Mesenteric fat pad (tissue), 1 donor: ENCODE measurements at regions not wholly inside any gene's neighbourhood (a gene's known extent, or its start where the extent isn't known, plus 50 kb on each side); places are given as distances from the start of the nearest gene placed in this dataset.
"Not testable (repeated sequence)": the region's sequence is repeated elsewhere in the genome, so short reads cannot be mapped to it uniquely, and the experiment has no call there.

Experiments used
- DNase-seq: peaks from one replicate; pipeline ENCODE4 v3.0.0-alpha.2; 2020; ENCODE audit warnings: low spot score
- donor health status: DM: yes; HTN: yes; CAD: no.

DNA sequence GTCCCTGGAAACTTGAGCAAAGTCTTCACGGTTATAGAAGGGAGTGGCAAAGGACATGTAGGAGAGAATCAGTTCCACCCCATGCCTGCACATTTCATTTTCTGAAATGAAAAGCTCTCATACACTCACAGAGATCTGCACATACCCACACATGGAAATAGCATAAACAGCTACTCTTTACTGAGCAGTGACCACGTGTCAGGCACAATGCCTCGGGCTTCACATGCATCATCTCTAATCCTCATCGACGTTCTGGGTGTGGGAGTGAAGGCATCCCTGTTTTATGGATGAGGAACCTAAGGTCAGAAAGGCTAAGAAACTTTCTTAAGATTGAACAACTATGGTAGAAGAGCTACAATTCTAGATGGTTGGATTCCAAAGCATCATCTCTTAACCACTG lies 198.8 kb downstream of the DAD1 start:
- no peak for DNase-seq

DNA sequence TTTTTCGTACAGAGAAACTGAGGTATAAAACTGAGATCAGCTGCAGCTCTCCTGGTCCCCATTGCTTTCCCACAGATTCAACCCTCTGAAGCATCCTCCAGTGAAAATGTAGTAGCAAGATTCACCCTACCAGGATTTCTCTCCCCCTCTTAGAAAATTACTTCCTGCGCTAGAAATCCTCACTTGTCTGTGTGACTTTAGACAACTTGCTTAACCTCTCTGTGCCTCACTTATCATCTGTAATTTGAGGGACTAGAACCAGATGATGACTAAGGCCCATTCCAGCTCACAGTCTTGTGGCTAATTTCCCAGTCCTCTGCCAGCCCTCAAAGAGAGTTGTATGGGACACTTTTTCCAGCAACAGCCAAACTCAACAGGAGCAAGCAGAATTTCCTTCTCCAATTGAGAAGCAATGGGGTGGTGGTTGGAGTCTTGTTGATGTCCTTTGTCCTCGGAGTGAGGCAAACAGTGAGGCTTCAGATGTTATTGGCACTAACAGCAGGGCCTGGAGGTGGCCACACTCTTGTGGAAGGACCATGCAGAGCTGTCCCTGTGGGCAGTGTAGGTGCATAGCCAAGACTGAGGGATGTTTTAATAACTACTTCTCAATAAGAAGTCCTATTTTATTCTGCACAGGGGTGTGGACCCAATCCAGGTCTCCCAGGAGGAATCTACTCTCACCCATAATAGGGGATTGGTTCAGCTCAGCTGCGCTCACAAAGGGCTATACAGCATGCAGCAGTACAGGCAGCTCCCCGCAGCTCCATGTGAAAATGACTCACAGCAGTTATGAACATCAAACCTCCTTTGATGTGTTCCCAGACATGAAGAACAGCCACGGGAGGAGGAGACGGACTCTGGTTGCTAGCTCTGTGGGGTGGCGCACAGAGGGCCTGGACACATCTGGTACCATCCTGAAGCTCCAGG lies 200.1 kb downstream of the DAD1 start:
- DNase-seq = no peak

GRCh38 chr14:22387776-22388241 lies 201.2 kb downstream of the DAD1 start:
- DNase-seq = no peak

DNA sequence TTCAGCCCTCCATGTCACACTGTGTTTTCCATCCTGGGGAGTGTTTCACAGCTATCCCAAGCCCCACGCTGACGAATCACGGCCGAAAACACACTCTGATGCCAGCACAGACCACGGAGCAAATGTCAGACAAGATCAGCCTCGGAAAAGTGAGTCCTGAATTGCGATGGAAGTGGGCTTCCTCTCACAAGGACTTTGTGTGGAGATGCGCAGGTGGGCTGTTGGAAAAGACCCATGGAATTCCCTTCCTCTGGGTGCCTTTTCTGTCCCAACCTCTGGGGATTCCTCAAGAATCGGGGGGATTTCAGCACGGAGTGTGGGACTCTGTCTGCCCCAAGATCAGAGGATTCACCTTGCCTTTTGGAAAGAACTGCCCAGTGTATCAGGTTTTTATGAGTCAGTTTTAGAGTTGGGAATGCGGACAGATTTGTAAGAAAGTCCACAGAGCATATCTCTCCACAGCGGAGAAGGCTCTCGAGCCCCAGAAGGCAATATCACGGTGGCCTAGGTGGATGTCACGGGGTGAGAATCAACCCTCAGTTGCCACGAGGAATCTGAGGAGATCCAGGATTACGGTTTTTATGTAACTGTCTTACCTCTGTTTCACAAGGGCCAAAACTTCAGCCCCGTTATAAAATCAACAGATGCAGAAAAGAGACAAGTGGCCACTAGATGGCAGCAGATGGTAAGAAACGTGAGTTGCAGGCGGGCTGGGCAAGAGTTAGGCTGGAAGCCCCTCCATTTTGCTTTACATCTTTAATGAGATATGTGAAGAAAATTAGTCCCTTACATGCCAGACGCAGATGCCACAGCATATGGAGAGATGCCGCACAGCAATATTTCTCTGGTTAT lies 201.9 kb downstream of the DAD1 start:
- DNase-seq = no peak

DNA sequence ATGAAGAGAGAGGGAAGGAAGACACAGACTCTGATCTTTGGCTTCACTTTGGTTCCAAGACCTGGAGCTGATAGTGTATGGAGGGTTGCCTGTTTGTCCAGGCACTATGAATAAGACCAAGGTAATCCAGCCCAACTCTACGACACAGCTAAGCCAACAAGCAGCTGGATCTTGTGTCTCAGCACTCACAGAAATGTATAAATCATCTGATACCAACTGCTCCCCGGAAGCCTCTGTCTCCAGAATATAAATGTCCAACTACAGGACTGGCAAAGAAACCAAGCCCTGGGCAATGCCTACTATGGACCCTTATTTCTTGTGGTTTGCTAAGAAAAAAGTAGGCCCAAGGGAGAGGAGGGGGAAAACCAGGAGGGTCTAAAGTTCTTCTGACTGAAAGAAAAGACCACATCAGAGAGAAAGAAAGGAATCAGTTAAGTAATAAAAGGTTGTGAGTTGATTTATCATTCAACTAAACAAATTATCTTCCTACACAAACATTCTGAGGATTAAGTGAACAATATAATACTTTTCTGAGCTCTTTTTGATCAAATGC lies 204.0 kb downstream of the DAD1 start:
- no peak for DNase-seq

GRCh38 chr14:22384167-22384549 lies 204.9 kb downstream of the DAD1 start:
- DNase-seq = no peak

GRCh38 chr14:22383515-22384166 lies 205.4 kb downstream of the DAD1 start:
- DNase-seq = no peak

- no peak for DNase-seq
Observed at GRCh38 chr14:22382955-22383354, 206.1 kb downstream of the DAD1 start.

DNA sequence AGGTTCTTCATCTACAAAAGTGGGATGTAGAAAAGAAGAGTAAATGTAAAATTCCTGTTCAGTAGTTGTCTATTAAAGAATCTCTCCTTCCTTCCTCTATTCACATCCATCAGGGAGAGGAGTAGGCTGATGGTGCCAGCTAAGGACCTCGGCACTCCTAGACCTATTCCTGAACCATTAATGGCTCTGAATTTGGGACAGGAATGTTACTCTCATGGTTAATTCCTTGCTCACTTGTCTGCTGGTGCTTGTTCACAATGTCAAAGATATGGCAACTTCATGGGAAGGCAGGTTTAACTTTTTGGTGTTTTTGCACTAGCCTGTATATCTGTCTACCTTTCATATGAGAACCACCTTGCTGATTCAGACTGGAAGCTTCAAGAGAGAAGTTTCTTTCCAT lies 206.6 kb downstream of the DAD1 start:
- DNase-seq = no peak

- DNase-seq = no peak
Observed at GRCh38 chr14:22381766-22382165, 207.3 kb downstream of the DAD1 start.

- no peak for DNase-seq
Observed at GRCh38 chr14:22381408-22381760, 207.6 kb downstream of the DAD1 start.

DNA sequence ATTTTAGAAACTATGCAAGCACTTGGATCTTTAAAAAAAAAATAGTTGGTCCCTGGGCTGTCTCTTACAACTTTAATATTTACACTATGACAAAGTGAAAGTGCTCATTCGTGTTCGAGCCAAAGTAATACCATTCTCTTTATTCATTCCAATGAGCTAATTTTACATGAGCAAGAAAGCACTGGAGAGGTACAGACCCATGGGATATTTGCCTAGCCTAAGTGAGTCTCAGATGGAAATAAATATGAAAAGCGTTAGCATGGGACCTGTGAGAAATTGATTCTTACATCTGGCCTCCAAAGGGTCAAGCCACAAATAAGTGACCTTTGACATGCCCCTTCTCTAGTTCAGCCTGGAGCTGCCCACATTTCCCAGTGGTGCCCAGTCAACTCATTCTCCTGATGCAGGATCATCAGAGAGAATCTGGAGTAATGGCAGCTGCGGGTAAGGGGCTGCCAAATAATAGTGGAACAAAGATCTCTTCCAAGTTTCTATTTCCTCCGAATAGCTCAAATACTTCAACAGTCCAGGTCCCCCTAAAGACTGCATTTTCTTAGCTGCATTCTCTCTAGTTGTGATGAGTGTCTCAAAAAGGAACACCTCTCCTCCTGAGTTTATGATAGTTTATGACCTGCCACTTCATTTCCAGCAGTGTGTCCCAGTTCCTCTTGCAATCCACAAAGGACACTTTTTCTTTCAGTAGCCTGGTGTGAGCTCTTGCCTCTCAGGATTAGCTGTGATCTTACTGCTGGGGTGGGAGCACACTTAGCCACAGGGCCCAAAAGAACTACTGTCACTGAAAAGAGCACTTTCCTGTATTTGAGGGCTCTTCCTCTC lies 208.2 kb downstream of the DAD1 start:
- DNase-seq = no peak

- DNase-seq = no peak
Observed at GRCh38 chr14:22379727-22380126, 209.3 kb downstream of the DAD1 start.

GRCh38 chr14:22378181-22378580 lies 210.8 kb downstream of the DAD1 start:
- no peak for DNase-seq

DNA sequence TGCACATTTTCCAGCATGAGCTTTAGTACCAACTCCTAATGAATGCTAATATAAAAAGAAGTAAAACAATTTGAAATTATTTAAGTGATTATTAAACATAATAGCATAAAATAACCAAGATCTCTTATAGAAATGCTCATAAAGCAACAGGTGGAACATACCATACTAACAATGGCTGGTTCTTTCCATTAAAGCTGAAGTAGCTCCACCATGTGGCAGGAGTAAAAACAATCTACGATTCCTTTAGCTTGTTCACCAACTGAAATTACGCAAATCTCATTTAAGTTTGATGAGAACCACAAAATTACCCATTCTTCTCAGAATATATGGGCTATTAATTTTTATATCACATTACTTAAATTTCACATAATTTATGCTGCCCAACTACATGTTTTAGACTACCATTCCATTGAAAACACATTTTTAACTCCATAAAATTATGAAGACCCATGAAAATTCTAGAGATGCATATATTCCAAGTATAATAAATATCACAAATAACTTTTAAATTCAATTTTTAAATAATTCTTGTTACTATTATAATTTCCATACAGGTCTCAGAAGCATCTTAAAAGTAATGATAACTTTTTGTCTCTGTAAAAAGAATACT lies 213.6 kb downstream of the DAD1 start:
- no peak for DNase-seq

DNA sequence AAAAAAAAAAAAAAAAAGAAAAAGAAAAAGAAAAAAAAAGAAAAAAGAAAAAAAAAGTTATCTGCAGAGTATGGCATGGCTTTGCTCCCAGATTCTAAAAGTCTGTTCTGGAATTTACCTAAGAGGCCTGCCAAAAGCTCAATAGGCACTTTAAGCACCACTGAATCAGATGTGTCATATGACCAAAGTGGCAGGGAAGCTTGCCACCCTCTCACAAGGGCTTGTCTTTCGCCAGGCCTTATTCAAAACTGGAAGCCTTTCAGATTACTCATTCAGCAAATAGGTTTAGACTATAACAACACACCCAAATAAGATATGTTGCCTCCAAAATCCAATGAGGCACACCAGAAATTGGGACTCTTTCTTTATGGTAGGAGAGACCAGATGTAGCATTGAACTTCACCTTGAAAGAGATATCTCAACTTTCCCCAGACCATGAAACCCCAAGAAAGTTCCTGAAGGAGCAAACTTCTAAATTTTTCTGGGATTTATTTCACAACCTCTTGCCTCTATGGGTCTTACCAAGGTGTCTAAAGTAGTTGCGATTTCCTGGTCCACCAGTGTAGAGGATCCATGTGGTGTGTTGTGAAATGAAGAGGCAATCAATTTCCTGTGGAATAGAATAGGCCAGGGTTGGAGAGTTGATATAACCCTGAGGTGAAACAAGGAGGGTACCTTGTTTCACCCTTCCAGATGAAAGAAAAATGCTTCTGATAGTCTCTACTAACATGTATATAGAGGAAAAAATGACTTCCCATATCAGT lies 218.8 kb downstream of the DAD1 start:
- DNase-seq = no peak

DNA sequence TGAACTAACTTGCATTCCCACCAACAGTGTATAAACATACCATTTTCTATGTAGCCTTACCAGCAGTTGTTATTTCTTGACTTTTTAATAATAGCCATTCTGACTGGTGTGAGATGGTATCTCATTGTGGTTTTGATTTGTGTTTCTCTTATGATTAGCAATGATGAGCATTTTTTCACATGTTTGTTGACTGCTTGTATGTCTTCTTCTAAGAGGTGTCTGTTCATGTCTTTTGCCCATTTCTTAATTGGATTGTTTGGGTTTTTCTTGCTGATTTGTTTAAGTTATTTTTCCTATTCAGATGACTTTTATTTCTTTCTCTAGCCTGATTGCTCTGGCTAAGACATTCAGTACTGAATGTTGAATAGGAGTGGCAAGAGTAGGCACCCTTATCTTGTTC lies 230.3 kb downstream of the DAD1 start:
- DNase-seq = no peak

- not testable (repeated sequence) for DNase-seq
Observed at GRCh38 chr14:22349281-22349680, 239.7 kb downstream of the DAD1 start.

GRCh38 chr14:22344673-22345072 lies 244.4 kb downstream of the DAD1 start:
- no peak for DNase-seq
